Chondrocyte (in vitro differentiated cells): ENCODE measurements at regions not wholly inside any gene's neighbourhood (a gene's known extent, or its start where the extent isn't known, plus 50 kb on each side); places are given as distances from the start of the nearest gene placed in this dataset.

Experiments
- DNase-seq: peaks from one replicate; pipeline ENCODE4 v3.0.0; 2021; ENCODE audit warnings: mixed read lengths, low spot score
- H3K27ac Mint-ChIP-seq: one replicate; pipeline ENCODE4 v1.8.0; 2021; ENCODE audit warnings: mild to moderate bottlenecking, moderate library complexity, mixed read lengths; ENCODE audit not compliant: unreplicated experiment
- H3K27me3 Mint-ChIP-seq: 2 replicates; pipeline ENCODE4 v1.8.0; 2021; ENCODE audit warnings: low read depth, mixed read lengths
- H3K36me3 Mint-ChIP-seq: 2 replicates; pipeline ENCODE4 v1.8.0; 2021; ENCODE audit warnings: low read depth, mixed read lengths
- H3K4me1 Mint-ChIP-seq: 2 replicates; pipeline ENCODE4 v1.8.0; 2021; ENCODE audit warnings: low read depth, mild to moderate bottlenecking, mixed read lengths
- H3K4me3 Mint-ChIP-seq: one replicate; pipeline ENCODE4 v1.8.0; 2021; ENCODE audit warnings: mild to moderate bottlenecking, moderate library complexity, mixed read lengths; ENCODE audit not compliant: unreplicated experiment
- H3K9me3 Mint-ChIP-seq: 2 replicates; pipeline ENCODE4 v1.8.0; 2021; ENCODE audit warnings: low read depth, mixed read lengths
- TF ChIP-seq, protein P1 (sequence below): fragments of 200-600 bp; sonication (generic); IDR thresholded peaks from 2 replicates; pipeline ENCODE4 v1.5.0; 2021; ENCODE audit warnings: antibody characterized with exemption, mild to moderate bottlenecking, moderate library complexity

DNA sequence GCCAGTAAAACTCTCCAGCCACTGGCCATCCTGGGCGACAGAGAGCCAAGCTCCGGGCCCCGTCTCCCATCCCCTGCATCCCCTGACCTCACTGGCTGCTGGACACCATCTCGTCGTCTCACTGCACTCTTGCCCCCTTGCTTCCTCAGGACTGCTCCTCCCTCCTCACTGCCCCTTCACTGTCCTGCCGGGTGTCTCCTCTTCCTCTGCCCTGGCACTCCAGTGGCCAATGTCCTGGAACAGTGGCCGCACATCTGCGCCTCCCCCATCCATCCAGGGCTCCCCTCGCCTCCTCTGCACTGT, 800.4 kb downstream of the BRD1 start:
- peaks cover 35% of the 10 kb centered on the region for H3K27me3 Mint-ChIP-seq
- no peak overlapping the region for H3K27ac Mint-ChIP-seq
- TF ChIP-seq, protein P1, sequence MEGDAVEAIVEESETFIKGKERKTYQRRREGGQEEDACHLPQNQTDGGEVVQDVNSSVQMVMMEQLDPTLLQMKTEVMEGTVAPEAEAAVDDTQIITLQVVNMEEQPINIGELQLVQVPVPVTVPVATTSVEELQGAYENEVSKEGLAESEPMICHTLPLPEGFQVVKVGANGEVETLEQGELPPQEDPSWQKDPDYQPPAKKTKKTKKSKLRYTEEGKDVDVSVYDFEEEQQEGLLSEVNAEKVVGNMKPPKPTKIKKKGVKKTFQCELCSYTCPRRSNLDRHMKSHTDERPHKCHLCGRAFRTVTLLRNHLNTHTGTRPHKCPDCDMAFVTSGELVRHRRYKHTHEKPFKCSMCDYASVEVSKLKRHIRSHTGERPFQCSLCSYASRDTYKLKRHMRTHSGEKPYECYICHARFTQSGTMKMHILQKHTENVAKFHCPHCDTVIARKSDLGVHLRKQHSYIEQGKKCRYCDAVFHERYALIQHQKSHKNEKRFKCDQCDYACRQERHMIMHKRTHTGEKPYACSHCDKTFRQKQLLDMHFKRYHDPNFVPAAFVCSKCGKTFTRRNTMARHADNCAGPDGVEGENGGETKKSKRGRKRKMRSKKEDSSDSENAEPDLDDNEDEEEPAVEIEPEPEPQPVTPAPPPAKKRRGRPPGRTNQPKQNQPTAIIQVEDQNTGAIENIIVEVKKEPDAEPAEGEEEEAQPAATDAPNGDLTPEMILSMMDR, result no peak
- no peaks in the 10 kb centered on the region for H3K36me3 Mint-ChIP-seq
- no peaks in the 10 kb centered on the region for H3K4me1 Mint-ChIP-seq
- no peak overlapping the region for H3K4me3 Mint-ChIP-seq
- peak; percentile 72 for DNase-seq
- no peaks in the 10 kb centered on the region for H3K9me3 Mint-ChIP-seq

DNA sequence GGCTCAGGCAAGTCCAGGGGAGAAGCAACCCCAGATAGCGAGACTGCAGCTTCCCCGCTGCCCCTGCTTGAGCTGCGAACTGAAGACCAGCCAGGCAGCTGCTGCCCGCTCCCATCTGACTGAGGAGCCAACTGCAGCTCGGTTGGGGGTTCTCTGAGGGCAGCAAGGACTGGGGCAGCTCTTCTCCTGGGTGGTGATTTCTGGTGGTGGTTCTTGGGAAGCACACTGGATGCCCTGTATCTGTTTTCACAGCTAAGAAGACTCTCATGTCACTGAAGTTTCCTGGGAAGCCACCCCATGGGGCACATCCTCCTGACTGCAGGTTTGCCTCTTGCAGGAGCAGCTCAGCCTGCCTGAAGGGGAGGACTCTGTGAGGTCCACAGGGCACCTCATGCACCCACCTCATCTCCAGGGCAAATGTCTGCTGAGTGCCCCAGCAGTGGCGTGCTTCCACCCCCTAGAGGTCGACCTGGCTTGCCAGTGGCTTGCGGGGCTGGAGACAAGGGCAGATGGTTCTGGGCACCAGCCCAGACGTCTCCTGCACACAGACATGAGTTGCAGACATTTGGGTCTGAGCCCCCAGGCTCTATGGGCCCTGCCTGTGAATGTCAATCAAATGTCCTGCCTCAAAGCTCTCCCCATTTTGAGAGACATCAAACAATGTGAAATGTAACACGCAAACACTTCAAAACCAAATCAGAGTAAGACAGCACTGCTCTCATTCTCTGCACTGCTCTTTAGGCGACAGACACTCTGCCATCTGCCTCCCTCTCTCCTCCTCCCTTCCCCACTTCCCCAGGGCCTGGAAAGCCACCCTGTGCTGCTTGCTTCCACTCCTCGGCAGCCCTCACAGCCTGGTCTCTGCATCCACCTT, 800.9 kb downstream of the BRD1 start:
- H3K4me3 Mint-ChIP-seq, result no peak overlapping the region

DNA sequence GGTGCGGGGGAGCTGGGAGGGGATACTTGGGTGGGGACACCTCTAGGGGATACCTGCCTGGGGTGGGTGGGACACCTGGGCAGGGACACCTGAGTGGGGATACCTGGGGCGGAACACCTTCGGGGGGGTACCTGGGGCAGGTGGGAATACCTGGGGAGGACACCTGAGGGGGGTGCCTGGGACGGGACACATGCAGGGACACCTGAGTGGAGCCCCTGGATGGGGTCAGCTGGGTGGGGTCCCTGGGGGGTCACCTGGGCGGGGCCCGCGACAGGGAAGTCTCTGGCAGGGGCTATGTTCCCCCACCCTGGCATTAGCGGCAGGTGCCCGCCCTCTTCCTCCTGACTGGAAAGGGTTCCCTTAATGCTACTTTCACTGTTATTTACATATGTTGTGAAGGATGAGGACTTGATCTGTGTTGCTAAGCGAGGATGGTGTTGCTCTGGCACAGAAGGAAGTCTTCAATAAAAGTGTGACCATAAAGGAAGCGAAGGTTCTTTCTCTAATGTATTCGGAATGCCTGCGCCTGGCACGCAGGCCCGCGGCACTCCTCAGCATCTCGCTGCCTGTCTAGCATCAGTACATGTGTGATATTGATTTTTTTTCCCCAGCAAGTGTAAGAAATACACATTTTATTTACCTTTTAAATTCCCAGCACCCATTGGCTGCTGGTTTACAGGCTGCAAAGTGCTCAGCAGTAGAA, 801.7 kb downstream of the BRD1 start:
- no peaks in the 10 kb centered on the region for H3K9me3 Mint-ChIP-seq
- no peak overlapping the region for H3K4me3 Mint-ChIP-seq
- DNase-seq, result peak; percentile 86
- TF ChIP-seq, protein P1, result no peak
- H3K36me3 Mint-ChIP-seq, result no peaks in the 10 kb centered on the region
- no peaks in the 10 kb centered on the region for H3K4me1 Mint-ChIP-seq
- no peak overlapping the region for H3K27ac Mint-ChIP-seq
- H3K27me3 Mint-ChIP-seq, result peaks cover 29% of the 10 kb centered on the region

More for the DNA sequence above, 800.9 kb downstream of the BRD1 start:
- H3K36me3 Mint-ChIP-seq, result no peaks in the 10 kb centered on the region
- no peaks in the 10 kb centered on the region for H3K9me3 Mint-ChIP-seq
- peak; percentile 75 for DNase-seq
- H3K27ac Mint-ChIP-seq, result no peak overlapping the region
- TF ChIP-seq, protein P1, result peak; percentile 13
- peaks cover 30% of the 10 kb centered on the region for H3K27me3 Mint-ChIP-seq
- H3K4me1 Mint-ChIP-seq, result no peaks in the 10 kb centered on the region

DNA sequence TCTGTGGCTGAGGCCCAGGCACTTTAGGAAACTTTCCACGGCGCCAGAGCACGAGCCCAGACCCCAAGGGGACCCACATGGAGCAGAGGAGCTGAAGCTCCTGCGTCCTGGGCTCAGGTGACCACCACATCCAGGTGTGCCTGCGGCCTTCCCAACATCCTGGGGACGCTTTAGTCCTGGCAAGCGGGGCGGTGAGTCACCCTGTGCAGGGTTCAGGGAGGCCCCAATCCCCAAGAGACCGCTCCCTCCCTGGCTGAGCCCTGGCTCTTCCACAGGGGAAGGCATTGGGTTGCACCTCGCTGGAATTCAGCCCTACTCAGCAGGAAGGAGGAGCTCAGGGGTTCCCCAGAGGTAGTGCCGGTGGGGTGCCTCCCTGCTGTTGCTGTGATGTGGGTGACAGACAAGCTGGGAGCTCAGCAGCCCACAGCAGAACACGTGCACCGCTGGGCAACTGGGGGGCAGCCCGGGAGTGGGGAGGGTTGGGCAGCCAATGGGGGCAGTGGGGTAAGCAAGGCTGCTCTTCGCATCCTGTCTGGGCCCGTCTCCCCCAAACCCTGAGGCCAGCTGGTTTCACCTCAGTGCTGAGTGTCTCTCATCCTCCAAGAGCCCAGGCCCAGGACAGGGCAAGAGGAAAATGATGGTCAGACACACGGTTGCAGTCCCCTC, 802.8 kb downstream of the BRD1 start:
- H3K4me1 Mint-ChIP-seq, result no peaks in the 10 kb centered on the region
- H3K36me3 Mint-ChIP-seq, result no peaks in the 10 kb centered on the region
- H3K27me3 Mint-ChIP-seq, result peaks cover 27% of the 10 kb centered on the region
- no peak overlapping the region for H3K27ac Mint-ChIP-seq
- peak; percentile 86 for DNase-seq
- TF ChIP-seq, protein P1, result no peak
- no peaks in the 10 kb centered on the region for H3K9me3 Mint-ChIP-seq
- H3K4me3 Mint-ChIP-seq, result no peak overlapping the region
